GM21381 (cell line): ENCODE measurements at regions not wholly inside any gene's neighbourhood (a gene's known extent, or its start where the extent isn't known, plus 50 kb on each side); places are given as distances from the start of the nearest gene placed in this dataset.

Experiments used
- ATAC-seq: cut with Tn5 transposase; IDR thresholded peaks from one replicate; pipeline ENCODE4 v1.9.1; 2021; ENCODE audit warnings: mild to moderate bottlenecking, moderate library complexity; ENCODE audit not compliant: unreplicated experiment

DNA sequence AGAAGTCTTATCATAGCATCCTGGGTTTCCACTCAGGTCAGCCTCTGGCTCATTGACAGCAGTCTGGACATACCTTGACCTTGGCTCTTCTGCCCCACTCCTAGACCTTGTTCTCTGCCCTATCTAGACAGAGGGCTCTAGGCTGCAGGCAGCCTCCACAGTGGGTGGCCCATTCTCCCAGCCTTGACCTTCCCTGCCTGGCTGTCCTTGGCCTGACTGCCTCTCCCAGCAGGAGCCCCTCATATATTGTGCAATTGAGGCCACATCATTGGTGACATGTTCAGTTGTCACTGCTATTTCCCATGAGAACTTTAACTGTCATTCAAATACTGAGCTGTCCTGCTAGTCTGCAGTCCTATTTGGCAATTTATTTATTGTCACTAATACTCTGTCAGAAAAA, 503.4 kb downstream of the PLXNA4 start:
- no peak for ATAC-seq

DNA sequence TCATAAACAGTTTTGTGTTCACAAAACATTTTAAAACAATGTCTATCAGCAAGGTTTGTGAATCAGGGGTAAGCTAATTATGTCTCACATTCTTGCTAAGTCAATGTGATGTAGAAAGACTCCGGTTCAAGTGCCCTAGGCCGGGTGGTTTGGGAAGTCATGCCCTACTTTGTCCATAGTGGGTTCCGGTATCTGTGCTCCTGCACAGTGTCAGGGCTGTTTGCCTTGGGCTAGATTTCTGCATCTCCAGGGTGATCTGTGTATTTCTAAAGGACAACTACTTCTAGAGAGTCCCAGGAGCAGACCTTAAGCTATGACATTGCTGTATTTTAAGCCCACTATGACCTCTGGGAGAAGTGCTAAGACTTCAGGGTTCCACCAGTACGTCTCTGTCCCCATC, 504.1 kb downstream of the PLXNA4 start:
- ATAC-seq = no peak

DNA sequence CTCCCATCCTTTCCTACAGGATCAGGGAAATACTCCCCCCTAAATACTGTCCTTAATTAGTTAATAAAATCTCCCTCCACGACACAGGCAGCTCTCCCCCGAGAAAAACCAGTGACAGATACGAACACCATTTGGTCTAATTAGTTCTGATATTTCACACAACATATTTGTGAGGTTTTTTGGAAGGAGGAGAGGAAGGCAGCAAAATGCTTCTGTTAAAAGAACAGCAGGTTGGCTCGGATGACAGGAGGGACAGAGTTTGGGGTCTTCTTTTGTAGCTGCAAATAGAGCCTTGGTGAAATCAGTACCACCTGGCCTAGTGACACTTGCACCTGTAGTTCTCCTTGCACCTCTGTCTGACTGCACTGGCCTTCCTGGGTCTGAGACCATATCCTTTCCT, 507.0 kb downstream of the PLXNA4 start:
- ATAC-seq = no peak

DNA sequence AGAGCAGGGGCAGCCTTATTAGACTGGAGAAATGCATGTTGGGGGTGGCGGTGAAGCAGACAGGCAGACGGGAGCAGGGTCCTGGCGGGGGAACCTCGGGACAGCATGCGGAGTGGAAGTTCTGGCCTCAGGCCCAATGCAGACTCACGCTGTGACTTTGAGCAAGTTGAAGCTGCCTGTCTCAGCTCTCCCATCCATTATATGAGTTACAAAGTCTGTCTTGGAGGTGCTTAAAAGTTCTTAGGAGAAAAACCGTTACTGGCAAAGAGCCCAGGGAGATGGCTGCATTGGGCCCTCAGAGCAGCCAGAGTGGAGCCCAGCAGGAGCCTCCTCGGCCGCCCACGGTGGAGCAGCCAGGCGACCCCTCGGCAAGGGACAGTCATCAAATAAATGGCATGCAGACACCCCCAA, 509.5 kb downstream of the PLXNA4 start:
- no peak for ATAC-seq

DNA sequence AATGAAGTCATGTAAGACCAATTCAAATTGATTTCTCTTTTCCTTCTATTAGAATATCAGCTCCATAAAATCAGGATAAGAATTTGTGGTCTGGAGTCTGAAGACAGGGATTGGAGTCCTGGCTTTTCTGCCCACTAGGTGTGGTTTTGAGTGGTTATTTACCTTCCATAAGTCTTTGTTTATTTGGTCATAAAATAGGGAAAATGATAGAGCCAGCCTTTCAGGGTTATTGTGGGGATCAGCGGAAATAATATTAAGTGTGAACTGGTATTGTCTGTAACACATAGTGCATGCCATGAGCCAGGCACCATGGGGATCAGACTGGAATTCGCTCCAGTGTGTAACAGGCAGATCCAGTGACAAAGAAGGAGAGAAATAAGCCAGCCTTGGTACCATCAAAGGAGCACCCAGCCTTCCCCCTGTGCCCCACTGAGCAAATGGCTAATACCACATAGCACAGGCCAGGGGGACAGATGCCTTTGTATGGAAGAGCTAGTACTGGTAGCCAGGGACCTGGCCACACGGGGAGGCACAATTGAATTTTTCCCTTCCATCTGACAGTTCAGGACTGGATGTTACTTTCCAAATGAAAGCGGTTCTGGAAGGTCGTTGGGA, 509.7 kb upstream of the PODXL start:
- ATAC-seq = no peak

DNA sequence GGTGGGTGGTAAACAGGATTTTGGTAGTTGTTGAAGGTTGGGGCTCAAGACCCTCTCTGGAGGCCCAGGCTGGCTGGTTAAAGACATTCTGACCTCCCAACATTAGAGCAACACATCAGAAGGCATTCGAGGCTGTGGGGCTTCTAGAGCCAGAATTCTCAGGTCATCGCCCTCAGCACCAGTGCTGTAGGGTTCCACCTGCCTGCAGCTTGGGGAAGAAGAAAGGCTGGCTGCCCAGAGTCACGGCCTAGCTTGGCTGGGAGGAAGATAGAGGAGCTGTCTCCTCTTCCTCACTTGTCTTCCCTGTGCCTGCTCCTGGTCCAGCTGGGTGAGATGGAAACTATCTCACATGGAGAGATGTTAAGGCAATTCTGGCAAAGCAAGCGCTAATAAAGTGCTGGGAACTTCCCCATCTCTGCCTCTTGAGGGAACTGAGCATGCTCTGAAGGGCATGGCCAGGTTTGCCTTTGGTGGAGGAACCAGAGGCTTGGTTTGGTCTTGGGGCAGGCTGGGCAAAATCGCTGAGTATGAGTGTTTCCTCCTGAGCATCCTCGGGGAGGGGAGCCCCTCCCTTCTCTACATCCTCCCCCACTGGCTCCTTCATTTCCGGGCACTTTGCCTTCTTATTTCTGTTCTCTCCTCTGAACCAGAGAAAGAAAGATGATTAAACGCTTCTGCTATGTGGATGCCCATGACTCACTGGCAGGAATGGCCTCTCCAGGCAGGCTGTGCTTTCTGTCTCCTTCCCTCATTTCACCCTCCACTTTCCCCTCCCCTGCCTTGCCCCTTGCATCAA, 509.0 kb upstream of the PODXL start:
- no peak for ATAC-seq

DNA sequence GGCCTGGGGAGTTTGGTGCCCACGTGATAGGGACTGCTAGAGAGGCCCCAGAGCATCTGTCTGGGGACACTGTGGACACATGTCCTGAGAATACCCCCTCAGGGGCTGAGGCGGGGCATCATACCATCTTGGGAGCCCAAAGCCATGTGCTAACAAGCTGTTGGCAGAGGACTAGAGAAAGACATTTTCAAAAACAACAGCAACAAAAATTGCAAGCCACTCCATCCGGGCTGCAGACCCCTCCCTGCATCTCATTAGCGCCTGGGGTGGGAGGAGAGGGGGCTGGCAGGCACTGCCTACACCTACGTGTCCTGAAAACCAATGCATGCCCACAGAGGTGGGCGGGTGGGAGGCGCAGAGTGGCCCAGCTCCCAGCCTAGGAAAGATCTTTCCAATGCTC, 507.4 kb upstream of the PODXL start:
- ATAC-seq = no peak

DNA sequence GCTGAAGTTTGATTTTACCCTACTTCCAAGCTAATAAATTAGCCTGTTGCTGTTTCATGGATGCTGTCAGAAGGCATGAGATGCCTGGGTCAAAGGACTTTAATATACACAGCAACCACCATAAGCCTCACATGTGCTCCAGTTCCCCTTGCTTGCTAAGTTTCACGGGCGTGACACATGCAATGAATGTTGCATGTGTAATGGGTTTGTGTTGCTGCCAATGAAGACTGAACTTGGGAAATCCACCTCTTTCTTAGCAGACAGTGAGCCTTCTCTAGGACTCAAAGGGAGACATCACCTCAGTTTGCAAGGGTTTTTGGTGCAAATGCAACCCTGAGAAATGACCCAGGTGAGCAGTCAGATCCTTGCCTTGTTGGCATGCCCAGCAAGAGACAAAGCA, 505.5 kb upstream of the PODXL start:
- ATAC-seq = no peak

DNA sequence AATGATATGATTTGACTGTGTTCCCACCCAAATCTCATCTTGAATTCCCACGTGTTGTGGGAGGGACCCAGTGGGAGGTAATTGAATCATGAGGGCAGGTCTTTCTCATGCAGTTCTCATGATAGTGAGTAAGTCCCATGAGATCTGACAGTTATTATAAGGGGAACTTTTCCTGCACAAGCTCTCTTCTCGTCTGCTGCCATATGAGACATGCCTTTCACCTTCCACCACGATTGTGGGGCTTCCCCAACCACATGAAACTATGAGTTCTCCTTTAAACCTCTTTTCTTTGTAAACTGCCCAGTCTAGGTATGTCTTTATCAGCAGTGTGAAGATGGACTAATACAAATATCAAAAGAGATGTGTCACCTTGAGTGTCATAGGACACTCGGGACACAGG, 502.7 kb upstream of the PODXL start:
- no peak for ATAC-seq

DNA sequence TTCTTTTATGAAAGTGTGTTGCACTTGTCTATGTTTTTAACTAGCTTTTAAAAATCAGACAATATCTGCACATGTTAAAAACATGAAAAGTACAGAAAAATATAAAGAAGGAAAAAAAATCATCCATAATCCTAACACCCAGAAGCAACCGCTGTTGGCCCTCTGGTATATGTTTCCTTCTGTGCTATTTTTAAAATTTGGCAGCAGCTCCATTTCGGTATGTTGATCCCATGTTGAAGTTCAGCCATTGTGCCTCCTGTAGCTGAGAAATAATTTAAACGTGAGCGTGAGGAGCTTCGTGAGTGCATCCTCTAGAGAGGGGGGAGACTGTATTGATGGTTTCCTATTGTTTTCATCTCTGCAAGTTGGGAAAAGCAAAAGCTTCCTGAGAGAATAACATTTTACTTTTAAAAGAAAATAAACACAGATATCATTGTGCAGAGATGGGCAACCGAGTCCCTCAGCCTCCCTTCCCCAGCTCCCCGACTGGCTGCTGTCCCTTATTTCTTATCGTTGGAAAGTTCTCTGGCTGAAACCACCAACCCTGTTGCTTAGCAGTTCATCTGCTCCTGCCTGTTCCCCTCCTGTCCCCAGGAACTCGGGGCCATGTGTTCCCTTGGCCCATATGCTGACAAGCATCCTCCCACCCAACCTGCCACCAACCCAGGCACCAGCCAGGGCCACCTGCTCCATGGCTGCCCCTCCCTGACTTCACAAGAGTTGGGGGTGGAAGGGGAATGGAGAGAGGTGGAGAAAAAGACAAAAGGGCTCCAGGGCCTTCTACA, 499.1 kb upstream of the PODXL start:
- no peak for ATAC-seq

DNA sequence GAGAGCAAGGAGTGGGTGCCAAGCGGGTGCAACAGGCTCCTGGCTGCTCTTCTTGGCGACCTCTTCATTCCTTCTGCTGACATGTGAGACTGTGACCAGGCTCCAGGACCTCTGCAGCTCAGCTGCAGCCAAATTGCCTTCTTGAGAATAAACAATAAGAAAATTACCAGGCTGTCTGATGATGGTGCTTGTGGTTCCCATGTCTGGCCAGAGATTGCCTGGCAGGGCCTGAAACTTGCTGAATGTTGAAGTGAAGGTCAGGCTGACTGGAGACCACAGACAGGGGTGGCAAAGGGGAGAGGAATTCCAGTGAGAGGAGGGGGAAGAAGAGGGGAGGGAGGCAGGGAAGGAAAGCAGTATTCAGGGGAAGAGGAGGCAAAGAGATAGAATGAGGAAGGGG, 497.4 kb upstream of the PODXL start:
- ATAC-seq = no peak

DNA sequence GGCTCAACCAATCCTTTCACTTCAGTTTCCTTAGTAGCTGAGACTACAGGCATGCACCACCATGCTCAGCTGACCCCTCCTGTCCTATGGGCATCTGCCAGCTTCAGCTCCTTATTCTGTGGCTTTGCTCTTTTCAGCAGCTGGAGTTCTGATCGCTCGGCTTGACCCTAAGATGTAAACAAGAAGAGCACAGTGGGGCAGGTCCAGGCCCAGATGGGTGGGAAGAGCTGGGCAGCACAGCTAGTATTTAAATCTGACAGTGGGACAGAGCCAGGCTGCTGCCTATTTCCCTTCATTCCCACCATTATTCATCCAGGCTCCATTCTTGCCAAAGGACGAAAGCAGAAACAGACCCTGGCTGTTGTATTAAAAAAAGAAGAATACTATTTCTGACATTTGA, 494.9 kb upstream of the PODXL start:
- no peak for ATAC-seq

DNA sequence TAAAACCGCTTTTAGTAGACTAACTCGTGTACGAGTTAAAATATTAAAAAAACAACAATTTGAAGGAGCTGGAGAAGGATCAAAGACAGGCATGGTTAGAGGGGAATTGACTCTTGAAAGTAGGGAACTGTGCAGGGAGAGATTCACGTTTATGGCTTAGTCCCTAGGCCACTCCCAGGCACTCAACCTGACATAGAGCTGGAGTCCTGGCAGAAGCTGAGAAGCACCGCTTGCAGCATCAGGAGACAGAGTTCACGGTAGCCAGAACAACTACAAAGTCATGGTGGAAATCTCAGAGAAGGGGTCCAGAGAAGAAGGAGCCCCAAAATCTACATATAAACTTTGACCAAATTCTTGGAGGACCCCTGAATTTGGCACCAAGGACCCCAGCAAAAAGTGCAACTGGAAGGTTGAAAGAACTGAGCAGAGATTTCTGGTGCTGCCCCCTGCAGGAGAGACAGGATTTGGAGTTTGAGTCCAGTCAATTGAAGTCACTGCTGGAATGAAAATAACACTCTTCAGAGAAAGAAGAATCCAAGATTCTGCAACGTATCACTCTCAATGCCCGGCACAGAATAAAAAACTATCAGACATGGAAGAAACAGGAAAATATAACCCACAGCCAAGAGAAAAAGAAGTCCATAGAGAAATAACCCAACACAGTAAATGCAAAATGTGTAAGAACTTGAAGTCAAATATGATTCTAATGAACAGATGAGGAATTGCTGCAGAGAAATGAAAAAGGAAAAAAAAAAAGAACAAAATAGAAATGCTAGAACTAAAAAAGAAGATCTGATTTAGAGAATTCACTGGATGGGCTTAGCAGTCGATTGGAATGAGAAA, 493.3 kb upstream of the PODXL start:
- ATAC-seq = no peak

DNA sequence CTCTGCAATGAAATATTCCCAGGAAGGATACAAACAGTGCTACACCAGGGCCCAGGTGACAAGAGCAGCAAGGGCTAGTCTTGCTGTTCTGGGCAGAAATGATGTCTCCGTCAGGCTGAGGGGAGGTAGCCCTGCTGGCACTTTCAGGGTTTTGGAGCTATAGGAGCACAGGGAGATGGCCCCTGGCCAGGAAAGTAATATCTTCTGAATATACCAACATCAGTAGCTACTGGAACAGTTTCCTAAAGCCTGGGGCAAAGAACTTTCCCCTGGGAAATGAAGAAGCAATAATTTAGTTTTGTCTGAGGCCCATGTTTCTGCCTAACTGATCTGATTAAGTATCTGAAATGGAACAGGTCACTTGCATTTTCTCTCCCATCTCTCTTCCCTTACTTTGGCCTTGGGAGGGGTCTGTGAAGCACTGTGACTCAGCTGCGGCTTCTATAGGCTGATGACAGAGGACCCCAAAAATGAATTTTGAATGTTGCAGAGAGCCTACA, 489.1 kb upstream of the PODXL start:
- ATAC-seq = no peak

DNA sequence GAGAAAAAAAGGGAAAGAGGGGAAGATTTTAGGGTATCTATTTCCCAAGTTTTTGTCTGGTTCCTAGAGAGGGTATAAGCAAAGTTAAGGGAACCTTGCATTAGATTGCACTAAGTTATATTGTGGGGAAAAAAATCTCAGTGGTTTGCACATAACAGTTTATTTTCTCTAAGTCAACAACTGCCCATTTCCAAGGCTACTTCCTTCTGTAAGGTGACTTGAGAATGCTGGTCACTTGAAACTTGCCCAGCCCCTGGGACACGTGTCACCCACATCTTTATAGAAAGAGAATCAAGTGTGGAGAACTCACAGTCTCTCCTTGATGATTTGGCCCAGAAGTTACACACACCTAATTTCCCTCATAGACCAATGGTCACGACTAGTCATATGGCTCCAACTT, 488.6 kb upstream of the PODXL start:
- ATAC-seq = no peak

DNA sequence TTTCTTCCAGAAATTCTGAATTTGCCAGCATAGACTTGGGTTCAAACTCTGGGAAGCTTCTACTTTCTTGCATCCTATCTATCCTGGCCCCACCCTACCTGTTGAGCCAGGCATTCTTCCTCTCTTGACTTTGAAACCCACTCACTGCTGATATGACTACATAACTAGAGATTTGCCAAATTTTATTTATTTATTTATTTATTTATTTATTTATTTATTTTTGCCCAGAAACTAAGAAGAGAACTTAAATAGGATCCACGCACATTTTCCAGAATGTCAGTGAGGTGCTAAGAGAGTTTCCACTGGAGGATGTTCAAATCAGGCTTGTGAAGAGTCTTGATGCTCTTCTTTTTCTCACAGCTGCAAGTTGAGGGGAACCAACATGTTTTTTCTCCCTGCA, 487.8 kb upstream of the PODXL start:
- no peak for ATAC-seq

DNA sequence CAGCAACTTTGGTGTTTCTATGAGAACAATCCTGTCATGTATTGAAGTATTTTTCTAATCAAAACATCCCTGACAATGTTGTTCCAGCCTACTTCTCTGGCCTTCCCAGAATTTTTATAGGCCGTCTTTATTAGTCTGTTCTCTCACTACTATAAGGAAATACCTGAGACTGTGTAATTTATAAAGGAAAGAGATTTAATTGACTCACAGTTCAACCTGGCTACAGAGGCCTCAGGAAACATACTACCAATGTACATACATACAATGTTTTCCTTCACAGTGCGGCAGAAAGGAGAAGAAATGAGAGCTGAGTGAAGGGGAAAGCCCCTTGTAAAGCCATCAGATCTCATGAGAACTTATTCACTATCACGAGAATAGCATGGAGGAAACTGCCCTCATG, 484.7 kb upstream of the PODXL start:
- ATAC-seq = no peak

DNA sequence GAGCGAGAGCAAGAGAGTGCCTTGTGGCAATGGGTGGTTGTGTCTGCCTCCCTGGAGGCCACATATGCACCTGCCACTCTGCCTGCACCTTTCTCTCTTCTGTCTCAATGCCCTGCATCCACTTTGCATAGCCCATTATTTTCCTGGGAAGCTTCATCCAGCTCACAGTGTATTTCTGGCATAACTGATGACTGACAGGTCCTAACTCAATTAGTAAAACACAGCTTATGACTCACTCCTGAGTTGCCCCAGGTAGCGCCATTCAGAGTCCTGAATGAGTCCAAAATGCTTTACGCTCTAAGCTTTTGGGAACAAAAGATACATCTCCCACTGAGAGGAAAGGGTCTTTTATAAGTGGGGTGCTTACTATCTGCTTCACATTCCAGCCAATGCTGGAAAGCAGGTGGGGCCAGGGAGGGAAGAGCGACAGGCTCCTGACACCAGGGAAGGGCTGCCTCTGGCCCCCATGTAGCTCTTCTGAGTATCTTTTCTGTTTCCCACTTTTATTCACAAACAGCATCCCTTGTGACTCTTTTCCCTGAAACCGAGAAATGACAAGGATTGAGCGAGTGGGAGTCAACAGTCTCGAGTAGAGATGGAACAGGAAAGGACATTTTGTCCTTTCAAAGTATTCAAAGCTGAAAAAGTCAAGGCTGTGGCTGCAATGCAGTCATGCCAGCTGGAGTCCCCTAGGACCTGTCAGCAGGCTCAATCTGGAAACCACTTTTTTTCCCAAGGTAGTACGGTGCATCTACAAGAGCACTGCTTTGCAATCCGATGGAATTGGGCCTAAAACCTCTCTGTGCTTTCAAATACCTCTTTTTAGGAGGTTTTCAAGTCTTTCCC, 479.3 kb upstream of the PODXL start:
- no peak for ATAC-seq

DNA sequence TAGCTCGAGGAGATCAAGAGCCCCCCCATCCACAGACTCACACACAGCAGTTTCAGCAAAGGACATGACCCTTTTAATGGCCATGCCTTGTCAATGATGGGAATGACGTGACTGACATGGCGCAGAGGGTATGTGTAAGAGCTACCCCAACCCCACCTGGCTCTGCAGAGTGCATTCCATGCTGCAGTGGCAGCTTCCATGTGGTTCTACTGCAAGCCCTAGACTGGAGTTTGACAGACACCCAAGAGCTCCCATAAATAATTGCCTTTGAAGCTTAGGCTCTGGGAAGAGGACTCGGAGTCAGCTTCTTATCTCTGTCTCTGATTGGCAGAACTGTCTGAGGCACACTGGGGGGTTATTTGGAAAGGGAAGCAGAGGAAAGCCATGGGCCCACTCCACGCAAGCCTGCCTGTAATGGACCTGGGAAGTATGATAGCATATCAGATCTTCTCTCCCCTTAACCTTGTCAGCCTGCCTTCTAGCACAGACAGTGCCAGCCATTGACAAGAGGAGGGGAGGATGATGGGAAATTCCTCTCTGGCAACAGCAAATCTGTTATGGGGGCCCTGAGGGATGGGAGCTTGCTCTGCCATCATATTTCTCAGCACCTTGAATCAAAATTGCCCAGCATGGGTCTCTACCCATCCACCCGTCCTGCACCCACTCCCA, 478.5 kb upstream of the PODXL start:
- ATAC-seq = no peak

DNA sequence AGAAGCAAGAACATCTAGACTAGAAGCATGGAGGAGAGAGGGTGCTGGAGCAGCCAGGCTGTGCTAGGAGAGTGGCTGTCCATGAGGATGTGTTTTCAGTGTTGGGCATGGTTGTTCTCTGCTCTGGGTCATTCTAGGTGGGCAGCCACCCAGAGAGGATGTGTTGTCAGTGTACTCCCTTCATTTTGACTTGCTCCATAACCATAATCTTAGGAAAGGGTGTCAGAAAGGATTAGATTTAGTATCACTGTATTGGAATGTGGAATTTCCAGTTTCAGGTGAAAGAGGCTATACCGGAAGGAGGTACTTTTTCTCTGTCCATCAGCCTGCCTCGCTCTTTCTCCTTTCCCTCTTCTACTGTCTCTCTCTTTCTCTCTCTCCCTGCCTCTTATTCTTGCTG, 474.5 kb upstream of the PODXL start:
- no peak for ATAC-seq
